ENCODE measurements at regions not wholly inside any gene's neighbourhood (a gene's known extent, or its start where the extent isn't known, plus 50 kb on each side); places are given as distances from the start of the nearest gene placed in this dataset.

DNA sequence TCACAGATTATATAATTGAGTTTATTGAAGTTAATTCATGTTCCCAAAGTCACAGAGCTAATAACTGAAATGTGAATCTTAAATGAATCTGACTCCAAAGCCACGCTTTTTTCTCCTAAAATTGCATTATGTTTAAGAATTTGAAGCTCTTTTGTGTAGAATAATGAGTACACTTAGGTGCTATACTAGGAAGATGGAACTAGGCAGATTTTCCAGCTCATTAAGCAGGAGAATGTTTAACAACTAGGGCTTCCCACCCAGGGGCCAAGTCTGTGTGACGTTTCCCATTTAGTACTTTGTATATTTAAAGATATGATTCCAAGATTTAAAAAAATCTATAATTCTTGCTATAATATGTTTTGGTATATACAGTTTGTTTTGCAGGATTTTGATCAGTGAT lies 169.5 kb downstream of the KIF20B start:
- H3K36me3 ChIP-seq (ENCODE audit: control insufficient read depth in 2 of 2, insufficient read depth in 2 of 2, low read length in 1 of 2) = no peaks in the 10 kb centered on the region
- no peaks in the 10 kb centered on the region for H3K27me3 ChIP-seq (ENCODE audit: control insufficient read depth in 2 of 2, insufficient read depth in 1 of 2, low read length in 1 of 2)
- 95% methylated on average over 2 of the region's 2 CpGs for WGBS
- H3K4me3 ChIP-seq (ENCODE audit: low read length in 2 of 2) = no peak overlapping the region
- no peaks in the 10 kb centered on the region for H3K4me1 ChIP-seq (ENCODE audit: control insufficient read depth in 2 of 2, insufficient read depth in 2 of 2, low read length in 2 of 2)
- no peak for DNase-seq (ENCODE audit: low read depth in 6 of 9, low spot score in 9 of 9)
- H3K27ac ChIP-seq (ENCODE audit: low read depth in 1 of 2, low read length in 1 of 2) = no peak overlapping the region
- no peaks in the 10 kb centered on the region for H3K9me3 ChIP-seq (ENCODE audit: control insufficient read depth in 2 of 2, insufficient read depth in 1 of 2, low read length in 1 of 2)

DNA sequence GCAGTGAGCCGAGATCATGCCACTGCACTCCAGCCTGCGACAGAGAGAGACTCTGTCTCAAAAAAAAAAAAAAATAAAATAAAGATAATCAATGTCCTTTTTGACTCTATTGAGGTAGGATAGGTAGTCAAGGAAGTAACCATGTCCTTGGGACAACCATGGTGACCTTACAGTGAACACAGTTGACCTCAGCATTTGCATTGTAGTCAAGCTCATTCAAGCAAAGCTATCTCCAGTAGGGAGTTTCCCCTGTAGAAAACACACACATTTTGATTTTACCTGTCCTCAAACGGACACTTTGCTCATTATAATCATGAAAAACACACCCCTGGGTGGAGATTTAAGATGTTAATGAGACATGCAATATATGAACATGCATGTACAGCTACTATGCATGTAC lies 171.7 kb downstream of the KIF20B start:
- Histone ChIP-seq H3K4me1 (ENCODE audit: control insufficient read depth in 2 of 2, insufficient read depth in 2 of 2, low read length in 2 of 2) (no peaks in the 10 kb centered on the region), H3K4me3 (ENCODE audit: low read length in 2 of 2) (no peak overlapping the region), H3K27ac (ENCODE audit: low read depth in 1 of 2, low read length in 1 of 2) (no peak overlapping the region), H3K9me3 (ENCODE audit: control insufficient read depth in 2 of 2, insufficient read depth in 1 of 2, low read length in 1 of 2) (no peaks in the 10 kb centered on the region), H3K27me3 (ENCODE audit: control insufficient read depth in 2 of 2, insufficient read depth in 1 of 2, low read length in 1 of 2) (no peaks in the 10 kb centered on the region), H3K36me3 (ENCODE audit: control insufficient read depth in 2 of 2, insufficient read depth in 2 of 2, low read length in 1 of 2) (no peaks in the 10 kb centered on the region)
- WGBS = 94% methylated on average over 3 of the region's 3 CpGs
- DNase-seq (ENCODE audit: low read depth in 6 of 9, low spot score in 9 of 9) = no peak

DNA sequence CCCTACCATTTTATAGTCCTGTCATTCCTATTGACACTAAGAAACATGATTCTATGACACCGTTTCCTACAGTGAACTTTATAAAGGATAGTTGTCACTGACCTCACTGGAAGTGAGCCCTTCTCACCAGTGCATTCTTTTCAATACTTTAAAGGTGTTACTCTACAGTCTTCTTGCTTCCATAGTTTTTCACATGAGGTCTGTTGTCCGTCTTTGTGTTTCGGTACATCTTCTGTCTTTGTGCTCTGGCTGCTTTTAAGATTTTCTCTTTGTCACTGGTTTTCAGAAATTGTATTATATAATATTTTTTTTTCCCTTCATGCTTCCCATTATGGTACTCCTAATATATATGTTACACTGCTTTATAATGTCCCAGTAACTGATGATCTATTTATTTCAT lies 174.2 kb downstream of the KIF20B start:
- H3K4me3 ChIP-seq (ENCODE audit: low read length in 2 of 2) = no peak overlapping the region
- no peak for DNase-seq (ENCODE audit: low read depth in 6 of 9, low spot score in 9 of 9)
- no peak overlapping the region for H3K27ac ChIP-seq (ENCODE audit: low read depth in 1 of 2, low read length in 1 of 2)
- no peaks in the 10 kb centered on the region for H3K9me3 ChIP-seq (ENCODE audit: control insufficient read depth in 2 of 2, insufficient read depth in 1 of 2, low read length in 1 of 2)
- no peaks in the 10 kb centered on the region for H3K4me1 ChIP-seq (ENCODE audit: control insufficient read depth in 2 of 2, insufficient read depth in 2 of 2, low read length in 2 of 2)
- WGBS = 99% methylated on average over 3 of the region's 3 CpGs
- H3K27me3 ChIP-seq (ENCODE audit: control insufficient read depth in 2 of 2, insufficient read depth in 1 of 2, low read length in 1 of 2) = no peaks in the 10 kb centered on the region
- H3K36me3 ChIP-seq (ENCODE audit: control insufficient read depth in 2 of 2, insufficient read depth in 2 of 2, low read length in 1 of 2) = no peaks in the 10 kb centered on the region

DNA sequence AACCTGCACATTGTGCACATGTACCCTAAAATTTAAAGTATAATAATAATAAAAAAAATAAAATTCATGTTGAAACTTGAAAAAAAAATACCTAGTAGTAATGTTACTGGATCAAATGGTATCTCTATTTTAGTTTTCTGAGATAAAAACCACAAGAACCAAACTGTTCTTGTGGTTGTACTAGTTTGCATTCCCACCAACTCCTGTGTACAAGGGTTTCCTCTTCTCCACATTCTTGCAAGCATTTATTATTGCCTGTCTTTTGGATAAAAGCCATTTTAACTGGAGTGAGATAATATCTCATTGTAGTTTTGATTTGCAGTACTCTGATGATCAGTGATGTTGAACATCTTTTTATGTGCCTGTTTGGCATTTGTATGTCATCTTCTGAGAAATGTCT lies 177.7 kb downstream of the KIF20B start:
- DNase-seq (ENCODE audit: low read depth in 6 of 9, low spot score in 9 of 9) = no peak
- Histone ChIP-seq H3K4me3 (ENCODE audit: low read length in 2 of 2) (no peak overlapping the region), H3K36me3 (ENCODE audit: control insufficient read depth in 2 of 2, insufficient read depth in 2 of 2, low read length in 1 of 2) (no peaks in the 10 kb centered on the region), H3K9me3 (ENCODE audit: control insufficient read depth in 2 of 2, insufficient read depth in 1 of 2, low read length in 1 of 2) (no peaks in the 10 kb centered on the region), H3K27me3 (ENCODE audit: control insufficient read depth in 2 of 2, insufficient read depth in 1 of 2, low read length in 1 of 2) (no peaks in the 10 kb centered on the region), H3K4me1 (ENCODE audit: control insufficient read depth in 2 of 2, insufficient read depth in 2 of 2, low read length in 2 of 2) (no peaks in the 10 kb centered on the region), H3K27ac (ENCODE audit: low read depth in 1 of 2, low read length in 1 of 2) (no peak overlapping the region)

DNA sequence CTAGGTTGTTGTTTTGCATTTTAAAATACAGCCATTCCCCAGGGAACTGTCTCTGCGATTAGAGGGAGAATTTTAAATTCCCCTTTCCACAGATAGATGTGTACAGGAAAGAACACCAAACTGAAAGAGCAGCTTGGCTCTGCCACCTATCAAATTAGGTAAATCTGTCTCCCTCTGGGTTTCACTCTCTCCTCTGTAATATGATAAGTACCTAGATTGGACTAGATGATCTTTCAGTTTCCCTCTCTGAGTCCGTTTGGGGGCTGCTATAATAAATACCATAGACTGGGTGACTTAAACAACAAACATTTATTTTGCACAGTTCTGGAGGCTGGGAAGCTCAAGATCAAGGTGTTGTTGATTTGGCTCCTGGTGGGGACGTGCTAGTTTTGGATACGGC lies 186.0 kb downstream of the KIF20B start:
- H3K4me1 ChIP-seq (ENCODE audit: control insufficient read depth in 2 of 2, insufficient read depth in 2 of 2, low read length in 2 of 2) = peaks cover 2 to 26% of the 10 kb centered on the region in 2 donors
- H3K9me3 ChIP-seq (ENCODE audit: control insufficient read depth in 2 of 2, insufficient read depth in 1 of 2, low read length in 1 of 2) = no peaks in the 10 kb centered on the region
- 78% methylated on average over 4 of the region's 4 CpGs for WGBS
- no peaks in the 10 kb centered on the region for H3K36me3 ChIP-seq (ENCODE audit: control insufficient read depth in 2 of 2, insufficient read depth in 2 of 2, low read length in 1 of 2)
- H3K27me3 ChIP-seq (ENCODE audit: control insufficient read depth in 2 of 2, insufficient read depth in 1 of 2, low read length in 1 of 2) = no peaks in the 10 kb centered on the region
- DNase-seq (ENCODE audit: low read depth in 6 of 9, low spot score in 9 of 9) = no peak
- H3K27ac ChIP-seq (ENCODE audit: low read depth in 1 of 2, low read length in 1 of 2) = peak overlapping the region in 1 of 2 donors; percentile 88
- no peak overlapping the region for H3K4me3 ChIP-seq (ENCODE audit: low read length in 2 of 2)

DNA sequence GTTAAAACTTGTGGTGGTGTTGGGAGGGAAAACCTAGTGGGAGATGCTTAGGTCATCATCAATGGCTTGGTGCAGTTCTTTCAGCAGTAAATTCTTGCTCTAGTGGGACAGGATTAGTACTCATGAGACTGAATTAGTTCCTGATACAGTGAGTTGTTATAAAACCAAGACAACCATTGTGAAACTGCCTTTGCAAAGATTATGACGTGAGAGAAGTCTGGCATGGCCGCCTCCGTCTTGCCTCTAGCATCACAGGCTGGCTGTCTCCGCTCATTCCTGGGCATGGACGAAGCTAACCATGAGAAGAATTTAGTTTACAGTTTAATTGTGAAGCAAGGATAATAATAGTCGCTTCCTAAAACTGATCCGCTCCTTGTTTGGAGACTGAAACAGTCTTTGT lies 186.4 kb downstream of the KIF20B start:
- Histone ChIP-seq H3K27ac (ENCODE audit: low read depth in 1 of 2, low read length in 1 of 2) (peak overlapping the region in 1 of 2 donors; percentile 88), H3K9me3 (ENCODE audit: control insufficient read depth in 2 of 2, insufficient read depth in 1 of 2, low read length in 1 of 2) (no peaks in the 10 kb centered on the region), H3K27me3 (ENCODE audit: control insufficient read depth in 2 of 2, insufficient read depth in 1 of 2, low read length in 1 of 2) (no peaks in the 10 kb centered on the region), H3K4me3 (ENCODE audit: low read length in 2 of 2) (no peak overlapping the region), H3K4me1 (ENCODE audit: control insufficient read depth in 2 of 2, insufficient read depth in 2 of 2, low read length in 2 of 2) (peaks cover 2 to 26% of the 10 kb centered on the region in 2 donors), H3K36me3 (ENCODE audit: control insufficient read depth in 2 of 2, insufficient read depth in 2 of 2, low read length in 1 of 2) (no peaks in the 10 kb centered on the region)
- no peak for DNase-seq (ENCODE audit: low read depth in 6 of 9, low spot score in 9 of 9)
- 96% methylated on average over 7 of the region's 7 CpGs for WGBS

DNA sequence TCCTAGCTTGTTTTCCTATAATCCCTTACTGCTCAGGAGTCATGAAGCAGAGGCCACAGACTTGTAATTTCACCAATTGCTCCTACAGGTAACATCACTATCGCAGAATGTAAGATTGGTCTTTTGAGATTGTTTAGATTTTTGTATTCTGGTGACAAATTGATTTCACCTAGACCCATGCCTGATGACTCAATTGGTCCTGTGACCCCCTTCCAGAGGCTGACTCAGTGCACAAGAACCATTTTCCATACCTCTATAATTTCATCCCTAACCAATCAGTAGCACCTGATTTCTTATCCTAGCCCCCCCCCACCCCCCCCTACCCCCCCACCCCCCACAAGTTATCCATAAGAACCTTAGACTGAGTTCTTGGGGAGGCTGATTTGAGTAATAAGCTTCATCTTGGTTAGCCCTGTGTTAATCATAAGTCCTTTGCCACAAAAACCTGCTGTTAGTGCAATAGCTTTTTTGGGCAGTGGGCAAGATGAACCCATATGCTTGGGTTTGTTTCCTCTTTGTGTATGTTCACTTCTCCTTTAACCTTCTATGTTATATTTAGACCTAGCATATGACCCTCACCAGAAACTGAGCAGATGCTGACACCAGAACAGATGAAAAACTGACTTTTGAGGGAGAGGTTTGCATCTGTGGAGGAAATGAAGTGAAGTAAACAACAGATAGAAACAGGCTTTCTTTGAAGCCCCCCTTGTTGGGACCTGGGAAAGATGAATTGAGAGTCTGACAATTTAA lies 187.1 kb downstream of the KIF20B start:
- peak in 8 of 9 donors; percentile 20 to 74 (median 34) for DNase-seq (ENCODE audit: low read depth in 6 of 9, low spot score in 9 of 9)
- peaks cover 2 to 26% of the 10 kb centered on the region in 2 donors for H3K4me1 ChIP-seq (ENCODE audit: control insufficient read depth in 2 of 2, insufficient read depth in 2 of 2, low read length in 2 of 2)
- H3K9me3 ChIP-seq (ENCODE audit: control insufficient read depth in 2 of 2, insufficient read depth in 1 of 2, low read length in 1 of 2) = no peaks in the 10 kb centered on the region
- H3K27me3 ChIP-seq (ENCODE audit: control insufficient read depth in 2 of 2, insufficient read depth in 1 of 2, low read length in 1 of 2) = no peaks in the 10 kb centered on the region
- WGBS = 100% methylated on average over 1 of the region's 1 CpG
- H3K27ac ChIP-seq (ENCODE audit: low read depth in 1 of 2, low read length in 1 of 2) = peak overlapping the region; percentile 31 to 88
- no peak overlapping the region for H3K4me3 ChIP-seq (ENCODE audit: low read length in 2 of 2)
- no peaks in the 10 kb centered on the region for H3K36me3 ChIP-seq (ENCODE audit: control insufficient read depth in 2 of 2, insufficient read depth in 2 of 2, low read length in 1 of 2)

DNA sequence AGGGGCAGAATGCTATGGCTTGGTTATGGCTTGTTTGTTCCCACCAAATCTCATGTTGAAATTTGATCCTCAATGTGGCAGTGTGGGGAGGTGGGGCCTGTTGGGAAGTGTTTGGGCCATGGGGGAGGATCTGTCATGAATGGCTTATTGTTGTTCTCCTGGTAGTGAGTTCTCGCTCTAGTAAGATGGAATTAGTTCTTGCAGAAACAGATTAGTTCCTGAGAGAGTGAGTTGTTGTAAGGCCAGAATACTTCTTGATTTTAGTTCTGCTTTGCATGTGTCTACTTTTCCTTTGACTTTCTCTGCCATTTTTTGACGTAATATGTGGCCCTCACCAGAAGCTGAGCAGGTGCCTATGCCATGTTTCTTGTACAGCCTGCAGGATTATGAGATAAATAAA lies 188.2 kb downstream of the KIF20B start:
- whole genome bisulfite sequencing = 95% methylated on average over 2 of the region's 2 CpGs
- Histone ChIP-seq H3K27ac (ENCODE audit: low read depth in 1 of 2, low read length in 1 of 2) (peak overlapping the region in 1 of 2 donors; percentile 88), H3K27me3 (ENCODE audit: control insufficient read depth in 2 of 2, insufficient read depth in 1 of 2, low read length in 1 of 2) (no peaks in the 10 kb centered on the region), H3K4me1 (ENCODE audit: control insufficient read depth in 2 of 2, insufficient read depth in 2 of 2, low read length in 2 of 2) (peaks cover 2 to 26% of the 10 kb centered on the region in 2 donors), H3K36me3 (ENCODE audit: control insufficient read depth in 2 of 2, insufficient read depth in 2 of 2, low read length in 1 of 2) (no peaks in the 10 kb centered on the region), H3K4me3 (ENCODE audit: low read length in 2 of 2) (no peak overlapping the region), H3K9me3 (ENCODE audit: control insufficient read depth in 2 of 2, insufficient read depth in 1 of 2, low read length in 1 of 2) (no peaks in the 10 kb centered on the region)
- DNase-seq (ENCODE audit: low read depth in 6 of 9, low spot score in 9 of 9) = no peak

DNA sequence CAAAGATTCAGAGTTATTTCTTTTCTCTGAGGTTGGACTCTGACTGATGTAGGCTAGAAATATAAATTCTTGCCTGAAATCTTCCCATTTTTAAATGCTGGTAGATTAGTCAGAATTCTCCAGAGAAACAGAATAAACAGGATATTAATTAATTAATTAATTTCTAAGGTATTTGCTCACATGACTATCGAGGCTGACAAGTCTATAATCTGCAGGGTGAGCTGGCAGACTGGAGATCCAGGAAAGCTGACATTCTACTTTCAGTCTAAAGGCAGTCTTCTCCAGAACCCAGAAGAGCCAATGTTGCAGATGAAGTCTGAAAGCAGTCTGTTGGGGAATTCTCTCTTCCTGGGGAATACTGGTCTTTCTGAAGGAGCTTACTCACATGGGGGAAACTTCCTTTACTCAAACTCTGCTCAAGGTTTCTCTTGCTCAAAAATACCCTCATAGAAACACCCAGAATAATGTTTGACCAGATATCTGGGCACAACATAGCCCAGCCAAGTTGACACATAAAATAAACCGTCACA lies 189.7 kb downstream of the KIF20B start:
- no peaks in the 10 kb centered on the region for H3K9me3 ChIP-seq (ENCODE audit: control insufficient read depth in 2 of 2, insufficient read depth in 1 of 2, low read length in 1 of 2)
- H3K27ac ChIP-seq (ENCODE audit: low read depth in 1 of 2, low read length in 1 of 2) = no peak overlapping the region
- H3K27me3 ChIP-seq (ENCODE audit: control insufficient read depth in 2 of 2, insufficient read depth in 1 of 2, low read length in 1 of 2) = no peaks in the 10 kb centered on the region
- peaks cover 2 to 26% of the 10 kb centered on the region in 2 donors for H3K4me1 ChIP-seq (ENCODE audit: control insufficient read depth in 2 of 2, insufficient read depth in 2 of 2, low read length in 2 of 2)
- WGBS = 95% methylated on average over 2 of the region's 2 CpGs
- no peak overlapping the region for H3K4me3 ChIP-seq (ENCODE audit: low read length in 2 of 2)
- H3K36me3 ChIP-seq (ENCODE audit: control insufficient read depth in 2 of 2, insufficient read depth in 2 of 2, low read length in 1 of 2) = no peaks in the 10 kb centered on the region
- no peak for DNase-seq (ENCODE audit: low read depth in 6 of 9, low spot score in 9 of 9)
